ENCODE measurements at regions not wholly inside any gene's neighbourhood (a gene's known extent, or its start where the extent isn't known, plus 50 kb on each side); places are given as distances from the start of the nearest gene placed in this dataset.

DNA sequence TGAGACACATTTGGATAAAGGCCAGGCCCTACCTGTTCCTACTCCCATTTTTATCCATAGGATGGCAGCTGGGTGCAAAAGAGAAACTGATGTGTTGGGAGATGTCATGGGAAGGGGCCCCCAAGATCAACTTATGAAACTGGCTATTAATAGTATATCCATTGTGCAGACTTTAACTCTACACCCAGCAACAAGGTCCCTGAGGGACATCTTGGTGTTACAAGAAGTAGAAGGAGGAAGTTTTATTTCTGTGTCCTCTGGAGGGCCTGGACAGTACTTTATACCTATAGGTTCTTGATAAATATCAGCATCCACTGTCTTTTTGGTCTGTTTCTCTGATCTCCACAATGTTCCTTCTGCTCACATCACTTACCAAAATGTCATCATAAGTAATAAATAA lies 84.6 kb downstream of the BTG1 start:
- TF ChIP-seq, protein P1, sequence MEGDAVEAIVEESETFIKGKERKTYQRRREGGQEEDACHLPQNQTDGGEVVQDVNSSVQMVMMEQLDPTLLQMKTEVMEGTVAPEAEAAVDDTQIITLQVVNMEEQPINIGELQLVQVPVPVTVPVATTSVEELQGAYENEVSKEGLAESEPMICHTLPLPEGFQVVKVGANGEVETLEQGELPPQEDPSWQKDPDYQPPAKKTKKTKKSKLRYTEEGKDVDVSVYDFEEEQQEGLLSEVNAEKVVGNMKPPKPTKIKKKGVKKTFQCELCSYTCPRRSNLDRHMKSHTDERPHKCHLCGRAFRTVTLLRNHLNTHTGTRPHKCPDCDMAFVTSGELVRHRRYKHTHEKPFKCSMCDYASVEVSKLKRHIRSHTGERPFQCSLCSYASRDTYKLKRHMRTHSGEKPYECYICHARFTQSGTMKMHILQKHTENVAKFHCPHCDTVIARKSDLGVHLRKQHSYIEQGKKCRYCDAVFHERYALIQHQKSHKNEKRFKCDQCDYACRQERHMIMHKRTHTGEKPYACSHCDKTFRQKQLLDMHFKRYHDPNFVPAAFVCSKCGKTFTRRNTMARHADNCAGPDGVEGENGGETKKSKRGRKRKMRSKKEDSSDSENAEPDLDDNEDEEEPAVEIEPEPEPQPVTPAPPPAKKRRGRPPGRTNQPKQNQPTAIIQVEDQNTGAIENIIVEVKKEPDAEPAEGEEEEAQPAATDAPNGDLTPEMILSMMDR (conservative IDR thresholded peaks at IDR 0.05; ENCODE audit: low read depth, low read length), result no peak
- TF ChIP-seq EZH2 (IDR thresholded peaks at IDR 0.05; ENCODE audit: borderline replicate concordance, low read depth, low read length, poor library complexity, severe bottlenecking), result no peak

Measured in A673 (cell line).